Tibial nerve (tissue), 4 donors: ENCODE measurements at regions not wholly inside any gene's neighbourhood (a gene's known extent, or its start where the extent isn't known, plus 50 kb on each side); places are given as distances from the start of the nearest gene placed in this dataset.

Experiments used
- CTCF ChIP-seq, 5 experiments: fragments of 200-600 bp in 3 of 5; fragments of 450-650 bp in 2 of 5; sonication (generic) in 3 of 5; IDR thresholded peaks; one replicate each; pipeline ENCODE4 v1.5.1; 2016 to 2019; ENCODE audit warnings: antibody characterized with exemption in 5 of 5, mild to moderate bottlenecking in 3 of 5, moderate library complexity in 2 of 5
- EP300 ChIP-seq, 2 donors: sonication (generic); formaldehyde crosslinking; IDR thresholded peaks; one replicate each; pipeline ENCODE4 v1.6.1; 2017; ENCODE audit warnings: antibody characterized with exemption in 2 of 2, mild to moderate bottlenecking in 1 of 2
- POLR2A ChIP-seq, 2 donors: fragments of 450-650 bp; IDR thresholded peaks; one replicate each; pipeline ENCODE4 v1.6.1; 2017; ENCODE audit warnings: antibody characterized with exemption in 2 of 2, mild to moderate bottlenecking in 2 of 2, moderate library complexity in 2 of 2

DNA sequence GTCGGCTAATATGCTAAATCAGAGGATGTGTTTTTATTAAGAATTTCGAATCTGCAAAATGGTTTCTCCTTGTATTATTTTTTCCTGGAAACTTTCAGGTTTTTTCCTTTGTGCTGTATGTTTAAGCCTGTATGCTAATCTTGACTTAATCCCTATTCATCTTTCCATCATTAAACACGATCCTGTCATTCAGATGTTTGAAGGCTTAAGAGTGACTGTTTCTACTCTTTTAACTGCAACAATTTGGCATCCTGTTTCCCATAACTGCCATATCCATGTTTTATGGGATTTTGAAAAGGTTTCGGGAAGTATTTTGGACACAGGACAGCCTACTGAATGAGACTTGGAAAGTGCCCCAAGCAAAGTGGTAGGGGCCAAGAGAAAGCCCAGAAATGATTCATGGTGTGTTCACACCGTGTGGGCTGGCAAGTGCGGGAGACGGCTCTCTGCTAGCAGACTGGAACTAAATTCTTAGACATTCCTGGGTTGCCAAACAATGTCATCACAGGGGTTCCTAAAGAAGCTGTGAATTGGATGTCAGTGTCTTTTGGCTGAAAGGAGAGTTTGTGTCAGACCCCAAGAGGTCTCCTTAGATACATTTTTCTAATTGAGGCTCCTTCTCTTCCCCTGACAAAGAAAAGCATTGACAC, 125.4 kb upstream of the ADAMTS16 start:
- TF ChIP-seq CTCF (IDR thresholded peaks at IDR 0.05) = no peak
- TF ChIP-seq POLR2A (IDR thresholded peaks at IDR 0.05) = no peak
- TF ChIP-seq EP300 (IDR thresholded peaks at IDR 0.05) = no peak
